NCI-H460 (cell line): ENCODE measurements at regions not wholly inside any gene's neighbourhood (a gene's known extent, or its start where the extent isn't known, plus 50 kb on each side); places are given as distances from the start of the nearest gene placed in this dataset.

Experiments used
- DNase-seq: peaks from one replicate; pipeline ENCODE4 v3.0.0-alpha.2; 2016; ENCODE audit warnings: low read depth; ENCODE audit errors: extremely low read depth

- no peak for DNase-seq
Observed at GRCh38 chr5:17428176-17428800, 69.7 kb upstream of the TAF11L2 start.

GRCh38 chr5:17429353-17429752, 68.7 kb upstream of the TAF11L2 start:
- no peak for DNase-seq

- DNase-seq, result no peak
Observed at GRCh38 chr5:17430241-17430640, 67.8 kb upstream of the TAF11L2 start.

GRCh38 chr5:17431272-17432050, 66.6 kb upstream of the TAF11L2 start:
- DNase-seq, result no peak

GRCh38 chr5:17432569-17432968, 65.5 kb upstream of the TAF11L2 start:
- DNase-seq, result no peak

- DNase-seq, result no peak
Observed at GRCh38 chr5:17433406-17433805, 64.6 kb upstream of the TAF11L2 start.

GRCh38 chr5:17434982-17435381, 63.0 kb upstream of the TAF11L2 start:
- no peak for DNase-seq

- no peak for DNase-seq
Observed at GRCh38 chr5:17436350-17436749, 61.7 kb upstream of the TAF11L2 start.

GRCh38 chr5:17436761-17437221, 61.2 kb upstream of the TAF11L2 start:
- no peak for DNase-seq

- DNase-seq, result no peak
Observed at GRCh38 chr5:17438027-17438426, 60.0 kb upstream of the TAF11L2 start.

- DNase-seq, result no peak
Observed at GRCh38 chr5:17439956-17440355, 58.1 kb upstream of the TAF11L2 start.

GRCh38 chr5:17440766-17441165, 57.3 kb upstream of the TAF11L2 start:
- no peak for DNase-seq

GRCh38 chr5:17441351-17441750, 56.7 kb upstream of the TAF11L2 start:
- DNase-seq, result no peak

- DNase-seq, result no peak
Observed at GRCh38 chr5:17443333-17444130, 54.5 kb upstream of the TAF11L2 start.

GRCh38 chr5:17444496-17444895, 53.5 kb upstream of the TAF11L2 start:
- no peak for DNase-seq

GRCh38 chr5:17445185-17445584, 52.8 kb upstream of the TAF11L2 start:
- DNase-seq, result no peak
